ENCODE measurements at regions not wholly inside any gene's neighbourhood (a gene's known extent, or its start where the extent isn't known, plus 50 kb on each side); places are given as distances from the start of the nearest gene placed in this dataset.

DNA sequence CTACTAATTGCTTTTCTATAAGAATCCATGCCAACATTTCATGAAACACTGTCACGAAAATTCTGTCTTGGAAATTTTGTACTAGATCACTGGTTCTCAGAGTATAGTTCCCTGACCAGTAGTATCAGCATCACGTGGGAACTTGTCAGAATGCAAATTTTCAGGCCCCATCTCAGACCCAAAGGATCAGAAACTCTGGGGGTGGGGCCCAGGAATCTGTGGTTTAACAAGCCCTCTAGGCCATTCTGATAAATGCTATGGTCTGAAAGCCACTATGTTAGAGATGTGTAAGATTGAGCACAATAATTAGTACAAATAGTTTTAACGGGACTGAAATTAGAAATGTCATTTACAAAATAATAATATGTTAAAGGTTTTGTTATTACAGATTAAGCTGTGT is 615.7 kb upstream of the ARRDC3 start:
- DNase-seq (ENCODE audit: low read depth in 1 of 2, low spot score in 1 of 2), result no peak
- no peak for TF ChIP-seq GABPA (IDR thresholded peaks at IDR 0.05; ENCODE audit: low read depth)
- TF ChIP-seq POLR2AphosphoS5 (IDR thresholded peaks at IDR 0.05; ENCODE audit: low read depth), result no peak
- TF ChIP-seq SPI1 (IDR thresholded peaks at IDR 0.05; ENCODE audit: borderline replicate concordance, low read depth), result no peak
- no peak for TF ChIP-seq CTCF (IDR thresholded peaks at IDR 0.05; ENCODE audit: insufficient read depth, low read length)
- TF ChIP-seq, protein P1, sequence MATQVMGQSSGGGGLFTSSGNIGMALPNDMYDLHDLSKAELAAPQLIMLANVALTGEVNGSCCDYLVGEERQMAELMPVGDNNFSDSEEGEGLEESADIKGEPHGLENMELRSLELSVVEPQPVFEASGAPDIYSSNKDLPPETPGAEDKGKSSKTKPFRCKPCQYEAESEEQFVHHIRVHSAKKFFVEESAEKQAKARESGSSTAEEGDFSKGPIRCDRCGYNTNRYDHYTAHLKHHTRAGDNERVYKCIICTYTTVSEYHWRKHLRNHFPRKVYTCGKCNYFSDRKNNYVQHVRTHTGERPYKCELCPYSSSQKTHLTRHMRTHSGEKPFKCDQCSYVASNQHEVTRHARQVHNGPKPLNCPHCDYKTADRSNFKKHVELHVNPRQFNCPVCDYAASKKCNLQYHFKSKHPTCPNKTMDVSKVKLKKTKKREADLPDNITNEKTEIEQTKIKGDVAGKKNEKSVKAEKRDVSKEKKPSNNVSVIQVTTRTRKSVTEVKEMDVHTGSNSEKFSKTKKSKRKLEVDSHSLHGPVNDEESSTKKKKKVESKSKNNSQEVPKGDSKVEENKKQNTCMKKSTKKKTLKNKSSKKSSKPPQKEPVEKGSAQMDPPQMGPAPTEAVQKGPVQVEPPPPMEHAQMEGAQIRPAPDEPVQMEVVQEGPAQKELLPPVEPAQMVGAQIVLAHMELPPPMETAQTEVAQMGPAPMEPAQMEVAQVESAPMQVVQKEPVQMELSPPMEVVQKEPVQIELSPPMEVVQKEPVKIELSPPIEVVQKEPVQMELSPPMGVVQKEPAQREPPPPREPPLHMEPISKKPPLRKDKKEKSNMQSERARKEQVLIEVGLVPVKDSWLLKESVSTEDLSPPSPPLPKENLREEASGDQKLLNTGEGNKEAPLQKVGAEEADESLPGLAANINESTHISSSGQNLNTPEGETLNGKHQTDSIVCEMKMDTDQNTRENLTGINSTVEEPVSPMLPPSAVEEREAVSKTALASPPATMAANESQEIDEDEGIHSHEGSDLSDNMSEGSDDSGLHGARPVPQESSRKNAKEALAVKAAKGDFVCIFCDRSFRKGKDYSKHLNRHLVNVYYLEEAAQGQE (IDR thresholded peaks at IDR 0.05; ENCODE audit: insufficient replicate concordance, low read depth), result no peak
- Histone ChIP-seq H3K27ac (replicated peaks) (no peak overlapping the region), H3K4me3 (replicated peaks; ENCODE audit: insufficient read depth, low read length) (no peak overlapping the region), H3K27me3 (ENCODE audit: insufficient read depth, poor library complexity, severe bottlenecking) (no peaks in the 10 kb centered on the region)

GRCh38 chr5:91983869-91984268 is 600.8 kb upstream of the ARRDC3 start:
- TF ChIP-seq, protein P1 (IDR thresholded peaks at IDR 0.05; ENCODE audit: insufficient replicate concordance, low read depth), result no peak
- TF ChIP-seq SPI1 (IDR thresholded peaks at IDR 0.05; ENCODE audit: borderline replicate concordance, low read depth), result no peak
- no peak for TF ChIP-seq POLR2AphosphoS5 (IDR thresholded peaks at IDR 0.05; ENCODE audit: low read depth)
- no peak for TF ChIP-seq GABPA (IDR thresholded peaks at IDR 0.05; ENCODE audit: low read depth)
- no peak for TF ChIP-seq CTCF (IDR thresholded peaks at IDR 0.05; ENCODE audit: insufficient read depth, low read length)
- DNase-seq (ENCODE audit: low read depth in 1 of 2, low spot score in 1 of 2), result no peak
- H3K27me3 ChIP-seq (ENCODE audit: insufficient read depth, poor library complexity, severe bottlenecking), result no peaks in the 10 kb centered on the region
- H3K27ac ChIP-seq (replicated peaks), result no peak overlapping the region
- H3K4me3 ChIP-seq (replicated peaks; ENCODE audit: insufficient read depth, low read length), result no peak overlapping the region

GRCh38 chr5:91978221-91978882 is 595.2 kb upstream of the ARRDC3 start:
- no peak overlapping the region for H3K4me3 ChIP-seq (replicated peaks; ENCODE audit: insufficient read depth, low read length)
- H3K27ac ChIP-seq (replicated peaks), result no peak overlapping the region
- no peaks in the 10 kb centered on the region for H3K27me3 ChIP-seq (ENCODE audit: insufficient read depth, poor library complexity, severe bottlenecking)
- no peak for TF ChIP-seq SPI1 (IDR thresholded peaks at IDR 0.05; ENCODE audit: borderline replicate concordance, low read depth)
- no peak for TF ChIP-seq POLR2AphosphoS5 (IDR thresholded peaks at IDR 0.05; ENCODE audit: low read depth)
- no peak for DNase-seq (ENCODE audit: low read depth in 1 of 2, low spot score in 1 of 2)

GRCh38 chr5:91977579-91977978 is 594.5 kb upstream of the ARRDC3 start:
- no peak for DNase-seq (ENCODE audit: low read depth in 1 of 2, low spot score in 1 of 2)
- TF ChIP-seq SPI1 (IDR thresholded peaks at IDR 0.05; ENCODE audit: borderline replicate concordance, low read depth) (no peak), POLR2AphosphoS5 (IDR thresholded peaks at IDR 0.05; ENCODE audit: low read depth) (no peak), GABPA (IDR thresholded peaks at IDR 0.05; ENCODE audit: low read depth) (no peak), CTCF (IDR thresholded peaks at IDR 0.05; ENCODE audit: insufficient read depth, low read length) (no peak)
- TF ChIP-seq, protein P1 (IDR thresholded peaks at IDR 0.05; ENCODE audit: insufficient replicate concordance, low read depth), result no peak
- Histone ChIP-seq H3K27me3 (ENCODE audit: insufficient read depth, poor library complexity, severe bottlenecking) (no peaks in the 10 kb centered on the region), H3K4me3 (replicated peaks; ENCODE audit: insufficient read depth, low read length) (no peak overlapping the region), H3K27ac (replicated peaks) (no peak overlapping the region)

Data from HL-60 (cell line).